SH-SY5Y (cell line): ENCODE measurements at regions not wholly inside any gene's neighbourhood (a gene's known extent, or its start where the extent isn't known, plus 50 kb on each side); places are given as distances from the start of the nearest gene placed in this dataset.

Experiments
- GATA2 ChIP-seq: IDR thresholded peaks from 2 replicates; pipeline ENCODE4 v1.6.1; 2011; ENCODE audit warnings: mild to moderate bottlenecking, low read depth, low read length
- GATA3 ChIP-seq: IDR thresholded peaks from 2 replicates; pipeline ENCODE4 v1.6.1; 2011; ENCODE audit warnings: low read depth, mild to moderate bottlenecking, low read length, moderate library complexity

- no peak for TF ChIP-seq GATA2
- TF ChIP-seq GATA3: no peak
Measured at GRCh38 chr9:3664044-3664443, 138.2 kb upstream of the RFX3 start.
